ENCODE measurements at regions not wholly inside any gene's neighbourhood (a gene's known extent, or its start where the extent isn't known, plus 50 kb on each side); places are given as distances from the start of the nearest gene placed in this dataset.

GRCh38 chr4:36719425-36719824, 438.0 kb downstream of the DTHD1 start:
- no peak for DNase-seq (ENCODE audit: low spot score)

- DNase-seq (ENCODE audit: low spot score) = no peak
Observed at GRCh38 chr4:36722986-36723385, 441.6 kb downstream of the DTHD1 start.

- no peak for DNase-seq (ENCODE audit: low spot score)
Observed at GRCh38 chr4:36734334-36734733, 452.9 kb downstream of the DTHD1 start.

- no peak for DNase-seq (ENCODE audit: low spot score)
Observed at GRCh38 chr4:36737691-36738090, 456.3 kb downstream of the DTHD1 start.

- no peak for DNase-seq (ENCODE audit: low spot score)
Observed at GRCh38 chr4:36740796-36741310, 459.4 kb downstream of the DTHD1 start.

GRCh38 chr4:36747277-36748129, 466.1 kb downstream of the DTHD1 start:
- DNase-seq (ENCODE audit: low spot score) = no peak

- DNase-seq (ENCODE audit: low spot score) = no peak
Observed at GRCh38 chr4:36753048-36753447, 471.6 kb downstream of the DTHD1 start.

- no peak for DNase-seq (ENCODE audit: low spot score)
Observed at GRCh38 chr4:36757580-36758311, 476.3 kb downstream of the DTHD1 start.

- DNase-seq (ENCODE audit: low spot score) = no peak
Observed at GRCh38 chr4:36758312-36759178, 477.1 kb downstream of the DTHD1 start.

GRCh38 chr4:36761607-36762006, 480.2 kb downstream of the DTHD1 start:
- DNase-seq (ENCODE audit: low spot score) = no peak

GRCh38 chr4:36763814-36764213, 480.7 kb upstream of the NWD2 start:
- no peak for DNase-seq (ENCODE audit: low spot score)

- no peak for DNase-seq (ENCODE audit: low spot score)
Observed at GRCh38 chr4:36767596-36767995, 476.9 kb upstream of the NWD2 start.

- DNase-seq (ENCODE audit: low spot score) = no peak
Observed at GRCh38 chr4:36771411-36772153, 473.0 kb upstream of the NWD2 start.

- no peak for DNase-seq (ENCODE audit: low spot score)
Observed at GRCh38 chr4:36772154-36772516, 472.4 kb upstream of the NWD2 start.

- DNase-seq (ENCODE audit: low spot score) = no peak
Observed at GRCh38 chr4:36773467-36773866, 471.1 kb upstream of the NWD2 start.

- DNase-seq (ENCODE audit: low spot score) = no peak
Observed at GRCh38 chr4:36775544-36775943, 469.0 kb upstream of the NWD2 start.

- no peak for DNase-seq (ENCODE audit: low spot score)
Observed at GRCh38 chr4:36779601-36780000, 464.9 kb upstream of the NWD2 start.

- DNase-seq (ENCODE audit: low spot score) = no peak
Observed at GRCh38 chr4:36785973-36786372, 458.6 kb upstream of the NWD2 start.

- no peak for DNase-seq (ENCODE audit: low spot score)
Observed at GRCh38 chr4:36786519-36786918, 458.0 kb upstream of the NWD2 start.

- no peak for DNase-seq (ENCODE audit: low spot score)
Observed at GRCh38 chr4:36794716-36795115, 449.8 kb upstream of the NWD2 start.

GRCh38 chr4:36812149-36812548, 432.4 kb upstream of the NWD2 start:
- no peak for DNase-seq (ENCODE audit: low spot score)

GRCh38 chr4:36815536-36815935, 429.0 kb upstream of the NWD2 start:
- DNase-seq (ENCODE audit: low spot score) = no peak
